Stimulated activated CD8-positive, alpha-beta memory T cell treated with anti-CD3 and anti-CD28 coated beads, Interleukin-2, amount 100 ng/mL, for 1 hour (primary cell): ENCODE measurements at regions not wholly inside any gene's neighbourhood (a gene's known extent, or its start where the extent isn't known, plus 50 kb on each side); places are given as distances from the start of the nearest gene placed in this dataset.

ENCODE experiments used
- DNase-seq, 2 donors: peaks; one replicate each; pipeline ENCODE4 v3.0.0-alpha.2; 2020; ENCODE audit warnings: low read depth in 2 of 2

- DNase-seq, result no peak
Observed at GRCh38 chr18:46344416-46345180, 240.4 kb downstream of the HAUS1 start.

- DNase-seq, result no peak
Observed at GRCh38 chr18:46345181-46345465, 240.9 kb downstream of the HAUS1 start.

GRCh38 chr18:46346213-46346612, 242.0 kb downstream of the HAUS1 start:
- DNase-seq, result no peak

GRCh38 chr18:46346896-46347630, 242.9 kb downstream of the HAUS1 start:
- DNase-seq, result no peak

GRCh38 chr18:46350598-46351159, 246.5 kb downstream of the HAUS1 start:
- no peak for DNase-seq

GRCh38 chr18:46352520-46353250, 248.5 kb downstream of the HAUS1 start:
- no peak for DNase-seq

- DNase-seq, result no peak
Observed at GRCh38 chr18:46353460-46353859, 249.3 kb downstream of the HAUS1 start.

GRCh38 chr18:46356278-46357033, 252.3 kb downstream of the HAUS1 start:
- no peak for DNase-seq

GRCh38 chr18:46360102-46360699, 256.0 kb downstream of the HAUS1 start:
- DNase-seq, result no peak

- DNase-seq, result no peak
Observed at GRCh38 chr18:46360866-46361265, 256.7 kb downstream of the HAUS1 start.

GRCh38 chr18:46362533-46362932, 258.3 kb downstream of the HAUS1 start:
- no peak for DNase-seq

- no peak for DNase-seq
Observed at GRCh38 chr18:46364048-46364447, 259.9 kb downstream of the HAUS1 start.

- no peak for DNase-seq
Observed at GRCh38 chr18:46366201-46366600, 262.0 kb downstream of the HAUS1 start.

- DNase-seq, result no peak
Observed at GRCh38 chr18:46366751-46367376, 262.7 kb downstream of the HAUS1 start.

GRCh38 chr18:46369323-46369722, 265.1 kb downstream of the HAUS1 start:
- DNase-seq, result no peak

- DNase-seq, result no peak
Observed at GRCh38 chr18:46370898-46371297, 266.7 kb downstream of the HAUS1 start.

GRCh38 chr18:46372670-46373069, 268.5 kb downstream of the HAUS1 start:
- DNase-seq, result no peak

GRCh38 chr18:46373131-46373530, 268.9 kb downstream of the HAUS1 start:
- no peak for DNase-seq

GRCh38 chr18:46373791-46374190, 269.6 kb downstream of the HAUS1 start:
- no peak for DNase-seq

- DNase-seq, result no peak
Observed at GRCh38 chr18:46374850-46375249, 270.7 kb downstream of the HAUS1 start.

GRCh38 chr18:46377557-46377956, 273.4 kb downstream of the HAUS1 start:
- no peak for DNase-seq
